Fibroblast of peridontal ligament (primary cell): ENCODE measurements at regions not wholly inside any gene's neighbourhood (a gene's known extent, or its start where the extent isn't known, plus 50 kb on each side); places are given as distances from the start of the nearest gene placed in this dataset.

Experiments used
- DNase-seq: peaks from one replicate; pipeline ENCODE4 v3.0.0-alpha.2; 2010; ENCODE audit errors: extremely low read depth

- DNase-seq, result no peak
These were observed 162.8 kb downstream of the GLI2 start for GRCh38 chr2:120898496-120898895.

GRCh38 chr2:120898961-120899750 lies 163.5 kb downstream of the GLI2 start:
- no peak for DNase-seq

GRCh38 chr2:120899771-120900170 lies 164.1 kb downstream of the GLI2 start:
- DNase-seq, result no peak

DNA sequence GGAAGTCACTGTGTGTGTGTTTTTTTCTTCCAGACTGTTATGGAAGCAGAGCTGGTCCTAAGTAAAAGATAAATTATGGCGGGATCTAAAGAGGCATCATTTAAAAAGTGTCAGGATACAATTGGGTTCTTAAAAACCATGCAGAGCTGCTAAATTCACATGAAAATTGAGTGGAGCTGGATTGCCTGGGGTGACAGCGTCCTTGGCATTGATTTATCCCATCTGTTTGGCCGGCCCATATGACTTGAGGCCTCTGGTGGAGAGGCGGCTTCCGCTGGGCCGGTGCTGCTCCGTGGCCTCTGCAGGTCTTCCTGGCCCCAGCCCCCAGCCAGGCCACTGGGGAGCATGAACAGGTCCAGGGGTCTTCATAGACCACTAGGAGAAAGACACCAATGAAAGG lies 165.5 kb downstream of the GLI2 start:
- no peak for DNase-seq

DNA sequence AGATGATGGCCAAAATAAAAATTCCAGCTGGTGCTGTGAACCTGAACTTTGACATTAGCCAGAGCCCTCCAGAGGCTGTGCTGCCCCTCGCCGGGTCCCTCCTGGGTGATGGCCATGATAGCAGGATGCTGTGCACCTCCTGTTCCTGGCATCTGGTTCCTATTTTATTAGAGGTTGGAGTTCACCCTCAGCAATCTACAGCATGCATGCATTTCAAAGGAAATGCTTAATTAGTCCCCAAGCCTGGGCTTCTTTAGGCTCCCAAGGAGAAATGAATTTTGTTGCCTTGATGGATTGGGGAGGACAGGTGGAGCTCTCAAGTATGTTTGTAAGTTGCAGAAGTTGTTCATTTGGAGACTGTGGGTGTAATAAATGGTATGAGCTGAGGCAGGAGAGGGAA lies 166.9 kb downstream of the GLI2 start:
- no peak for DNase-seq

GRCh38 chr2:120904379-120904778 lies 168.7 kb downstream of the GLI2 start:
- no peak for DNase-seq

DNA sequence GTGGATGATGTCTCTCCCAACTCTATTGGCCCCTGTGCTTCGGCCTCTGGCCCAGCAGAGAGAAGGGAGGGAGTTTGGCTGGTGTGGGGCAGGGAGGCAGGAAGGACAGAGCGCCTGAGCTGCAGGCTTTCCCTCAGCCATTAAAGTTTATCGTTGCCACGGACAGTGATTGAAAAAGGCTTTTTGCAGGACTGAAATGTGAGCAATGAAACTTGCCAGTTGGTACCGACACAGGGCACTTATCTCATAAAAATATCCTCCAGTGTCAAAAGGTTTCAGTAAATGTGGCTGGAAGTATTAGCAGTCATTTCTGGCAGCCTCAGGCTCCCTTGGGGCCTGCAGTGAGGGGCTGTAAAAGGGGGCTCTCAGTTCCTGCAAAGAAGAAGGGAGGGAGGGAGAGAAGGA lies 169.2 kb downstream of the GLI2 start:
- no peak for DNase-seq

GRCh38 chr2:120905298-120905697 lies 169.6 kb downstream of the GLI2 start:
- no peak for DNase-seq

- DNase-seq, result no peak
These were observed 170.3 kb downstream of the GLI2 start for GRCh38 chr2:120905824-120906571.

DNA sequence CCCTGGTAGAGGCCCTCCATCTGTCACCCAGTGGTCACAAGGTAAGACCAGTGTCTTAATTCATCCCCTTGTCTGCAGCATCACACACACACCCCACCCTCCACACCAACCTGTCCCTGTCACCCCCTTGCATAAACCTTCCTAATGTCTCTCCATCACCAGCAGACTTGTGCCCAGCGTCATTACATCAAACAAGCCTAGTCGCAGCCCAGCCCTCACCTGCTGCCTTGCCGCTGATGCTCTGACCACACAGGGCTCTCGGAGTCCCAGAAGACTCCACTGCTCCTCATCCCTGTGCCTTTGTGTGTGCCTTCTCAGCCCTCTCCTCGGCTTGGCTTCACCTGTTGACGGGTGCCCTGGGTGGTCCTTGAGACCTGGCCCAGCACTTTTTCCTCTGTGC lies 171.2 kb downstream of the GLI2 start:
- no peak for DNase-seq

DNA sequence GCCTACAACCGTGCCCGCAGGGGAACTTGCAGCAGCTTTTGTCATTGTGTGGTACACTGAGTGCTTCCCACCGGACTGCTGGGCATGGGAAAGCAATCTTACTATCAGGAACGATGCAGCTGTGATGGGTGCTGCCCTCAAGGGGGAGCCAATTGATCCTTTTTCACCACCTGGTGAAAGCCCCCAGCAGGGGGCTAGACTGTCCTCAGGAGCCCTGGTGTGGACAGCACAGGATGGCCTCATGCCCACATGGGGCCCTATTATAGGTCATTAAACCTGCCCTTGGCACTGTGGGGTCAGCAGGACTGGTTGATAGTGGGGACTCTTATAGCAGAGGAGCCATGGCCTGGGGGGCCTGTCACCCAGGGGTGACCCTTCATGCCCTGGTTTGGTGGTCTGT lies 172.2 kb downstream of the GLI2 start:
- no peak for DNase-seq

DNA sequence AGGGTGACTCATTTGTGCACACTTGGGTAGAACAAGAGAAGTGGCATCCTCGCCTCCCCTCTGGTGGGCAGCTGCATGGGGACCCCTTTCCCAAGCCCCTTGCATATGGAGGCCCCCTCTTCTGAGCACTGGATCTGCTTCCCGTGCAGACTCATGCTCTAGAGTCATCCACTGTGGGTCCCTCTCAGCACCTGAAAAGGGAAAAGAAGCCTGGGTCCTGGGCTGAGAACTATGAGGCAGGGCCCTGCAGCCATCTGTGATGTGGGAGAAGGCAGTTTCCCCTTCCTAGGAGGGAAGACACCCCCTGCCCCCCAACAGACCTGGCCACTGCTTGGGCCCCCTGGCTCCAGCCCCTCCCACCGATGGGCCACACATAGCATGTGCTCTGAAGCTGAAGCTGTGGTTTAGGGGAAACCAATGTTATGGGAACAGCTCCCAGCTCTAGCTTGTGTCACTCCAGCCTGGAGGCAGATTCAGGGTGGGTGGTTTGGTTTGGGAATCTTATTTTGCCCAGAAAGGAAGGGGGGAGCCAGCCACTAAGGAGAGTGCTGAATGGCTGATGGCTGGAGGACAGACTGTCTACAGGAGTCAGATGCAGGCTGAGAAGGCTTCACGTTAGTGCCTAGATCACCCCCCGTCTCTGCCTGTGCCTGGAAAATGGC lies 172.8 kb downstream of the GLI2 start:
- peak; percentile 21 for DNase-seq

GRCh38 chr2:120909102-120909501 lies 173.4 kb downstream of the GLI2 start:
- no peak for DNase-seq

GRCh38 chr2:120910164-120910563 lies 174.5 kb downstream of the GLI2 start:
- DNase-seq, result no peak

- DNase-seq, result no peak
These were observed 175.6 kb downstream of the GLI2 start for GRCh38 chr2:120910956-120911951.

GRCh38 chr2:120912101-120912985 lies 176.7 kb downstream of the GLI2 start:
- peak; percentile 95 for DNase-seq

DNA sequence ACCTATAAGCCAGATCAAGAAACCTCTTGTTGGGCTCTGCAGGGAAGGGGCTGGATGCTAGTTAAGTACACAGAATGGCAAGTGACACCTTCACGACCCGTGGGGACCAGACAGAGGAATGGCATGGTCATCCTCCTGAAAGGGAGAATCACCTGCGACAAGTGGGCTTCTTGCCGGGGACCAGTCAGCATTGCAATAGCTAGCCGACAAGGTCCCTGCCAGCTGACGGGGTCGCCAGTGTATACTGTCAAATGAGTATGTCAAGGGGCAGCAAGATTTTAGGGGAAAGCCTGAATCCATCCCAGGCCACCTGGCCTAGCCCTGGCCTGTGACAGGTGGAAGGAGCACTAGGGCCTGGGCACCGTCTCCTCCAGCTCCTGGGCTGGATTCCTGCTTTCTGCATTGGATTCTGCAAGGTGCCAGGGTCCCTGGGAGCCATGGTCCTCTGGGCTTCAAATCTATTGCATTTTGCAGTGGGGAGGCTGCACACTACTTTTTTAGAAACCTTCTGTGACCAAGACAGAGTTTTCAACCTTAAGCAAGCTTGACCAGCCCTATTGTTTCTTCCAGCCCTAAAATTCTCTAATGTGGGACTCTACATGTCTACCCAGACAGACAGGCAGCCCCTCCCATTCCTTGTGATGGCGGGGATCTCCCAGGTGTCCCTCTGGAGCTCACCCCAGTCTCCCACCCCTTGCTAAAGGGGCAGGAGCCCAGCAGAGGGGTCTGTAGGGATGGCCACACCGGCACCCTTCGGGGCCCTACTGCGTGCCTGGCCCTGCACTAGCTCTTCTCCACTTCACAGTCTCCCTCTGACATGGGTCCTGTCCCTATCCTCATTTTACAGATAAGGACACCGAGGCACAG lies 178.5 kb downstream of the GLI2 start:
- no peak for DNase-seq

DNA sequence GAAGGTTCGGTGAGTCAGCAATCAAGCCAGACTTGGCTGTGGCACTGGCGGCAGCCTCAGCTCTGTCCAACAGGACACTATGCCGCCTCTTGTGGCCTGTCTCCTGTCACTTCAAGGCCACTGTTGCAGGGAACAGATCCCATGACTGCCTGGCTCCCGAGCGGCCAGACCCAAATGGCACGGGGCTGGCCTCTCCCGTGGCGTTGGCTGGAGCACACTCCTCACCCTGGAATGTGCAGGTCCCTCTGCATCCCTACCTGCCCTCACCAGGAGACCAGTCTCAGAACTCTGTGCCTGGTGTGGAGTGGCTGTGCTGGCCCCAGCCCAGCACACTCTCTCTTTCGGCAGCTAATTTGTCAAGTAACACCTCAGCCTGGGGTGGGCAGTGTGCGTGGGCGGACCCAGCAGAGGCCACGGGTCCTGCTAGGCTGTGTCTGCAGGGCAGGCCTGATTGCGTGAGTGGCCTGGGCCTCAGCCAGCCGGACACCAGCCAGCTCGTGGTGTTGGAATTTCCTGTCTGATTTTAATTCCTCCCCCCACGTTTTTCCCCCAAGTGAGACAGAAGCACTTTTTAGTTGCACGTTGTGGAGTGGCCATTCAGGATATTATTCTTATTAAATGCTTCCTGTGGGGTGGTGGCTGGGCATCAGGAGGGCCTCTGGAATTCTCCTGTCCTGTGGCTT lies 179.3 kb downstream of the GLI2 start:
- peak; percentile 73 for DNase-seq

DNA sequence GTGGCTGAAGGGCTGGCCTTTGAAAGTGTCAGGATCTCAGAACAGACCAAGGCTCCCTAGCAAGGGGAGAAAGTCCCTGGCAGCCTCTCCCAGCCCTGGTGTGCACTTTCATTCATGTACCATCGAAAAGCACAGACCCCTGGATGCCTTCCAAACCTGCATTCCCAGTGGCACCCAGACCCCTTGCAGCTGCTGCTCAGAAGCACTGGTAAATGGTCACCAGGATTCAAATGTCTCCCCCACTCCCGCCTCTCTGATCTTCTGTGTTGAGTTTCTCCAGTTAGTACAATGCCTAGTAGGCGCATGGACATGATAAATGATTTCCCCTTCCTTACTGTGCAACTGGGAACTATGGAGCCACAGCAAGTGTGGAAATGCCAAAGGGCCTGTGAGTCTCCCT lies 180.0 kb downstream of the GLI2 start:
- no peak for DNase-seq
